Fibroblast of peridontal ligament (primary cell): ENCODE measurements at regions not wholly inside any gene's neighbourhood (a gene's known extent, or its start where the extent isn't known, plus 50 kb on each side); places are given as distances from the start of the nearest gene placed in this dataset.
"Not testable (repeated sequence)": the region's sequence is repeated elsewhere in the genome, so short reads cannot be mapped to it uniquely, and the experiment has no call there.

Source experiments
- DNase-seq: peaks from one replicate; pipeline ENCODE4 v3.0.0-alpha.2; 2010; ENCODE audit errors: extremely low read depth

GRCh38 chr5:67773411-67774266 is 441.9 kb upstream of the PIK3R1 start:
- peak; percentile 32 for DNase-seq

GRCh38 chr5:67771791-67772190 is 443.8 kb upstream of the PIK3R1 start:
- no peak for DNase-seq

- peak; percentile 3 for DNase-seq
Observed at GRCh38 chr5:67771221-67771620, 444.3 kb upstream of the PIK3R1 start.

GRCh38 chr5:67770431-67771025 is 445.0 kb upstream of the PIK3R1 start:
- no peak for DNase-seq

GRCh38 chr5:67765697-67766096 is 449.9 kb upstream of the PIK3R1 start:
- DNase-seq: no peak

- not testable (repeated sequence) for DNase-seq
Observed at GRCh38 chr5:67757771-67758170, 457.8 kb upstream of the PIK3R1 start.

GRCh38 chr5:67752357-67752708 is 463.2 kb upstream of the PIK3R1 start:
- DNase-seq: no peak

GRCh38 chr5:67748165-67748690 is 467.3 kb upstream of the PIK3R1 start:
- DNase-seq: no peak

- no peak for DNase-seq
Observed at GRCh38 chr5:67747096-67747495, 468.5 kb upstream of the PIK3R1 start.

GRCh38 chr5:67746608-67747007 is 468.9 kb upstream of the PIK3R1 start:
- not testable (repeated sequence) for DNase-seq

GRCh38 chr5:67746103-67746502 is 469.5 kb upstream of the PIK3R1 start:
- no peak for DNase-seq

GRCh38 chr5:67732921-67733320 is 482.6 kb upstream of the PIK3R1 start:
- DNase-seq: no peak

- no peak for DNase-seq
Observed at GRCh38 chr5:67732471-67732870, 483.1 kb upstream of the PIK3R1 start.

- DNase-seq: no peak
Observed at GRCh38 chr5:67731886-67732285, 483.7 kb upstream of the PIK3R1 start.

- DNase-seq: no peak
Observed at GRCh38 chr5:67730917-67731474, 484.6 kb upstream of the PIK3R1 start.

GRCh38 chr5:67728326-67728890 is 487.1 kb upstream of the PIK3R1 start:
- DNase-seq: no peak

GRCh38 chr5:67725604-67726003 is 490.0 kb upstream of the PIK3R1 start:
- DNase-seq: no peak

- no peak for DNase-seq
Observed at GRCh38 chr5:67724412-67725135, 491.0 kb upstream of the PIK3R1 start.

GRCh38 chr5:67723873-67724272 is 491.7 kb upstream of the PIK3R1 start:
- no peak for DNase-seq

GRCh38 chr5:67722582-67722981 is 493.0 kb upstream of the PIK3R1 start:
- not testable (repeated sequence) for DNase-seq

- no peak for DNase-seq
Observed at GRCh38 chr5:67720162-67720772, 495.3 kb upstream of the PIK3R1 start.
